K562 (cell line): ENCODE measurements at regions not wholly inside any gene's neighbourhood (a gene's known extent, or its start where the extent isn't known, plus 50 kb on each side); places are given as distances from the start of the nearest gene placed in this dataset.

Experiments
- ATF3 ChIP-seq, 2 experiments: fragments of 450-650 bp in 1 of 2; sonication (generic) in 1 of 2; formaldehyde crosslinking in 1 of 2; IDR thresholded peaks in 1 of 2; conservative IDR thresholded peaks in 1 of 2; 2 replicates each; pipeline versions ENCODE4 v1.6.1 to v1.8.1; 2016 to 2023; ENCODE audit warnings: mild to moderate bottlenecking in 2 of 2, moderate library complexity in 2 of 2, inconsistent platforms in 1 of 2, missing genetic modification reagents in 1 of 2
- CEBPG ChIP-seq, 3 experiments: fragments of 200-800 bp in 1 of 3; sonication (Bioruptor generic) in 1 of 3; sonication (generic) in 1 of 3; formaldehyde crosslinking in 1 of 3; IDR thresholded peaks in 2 of 3; conservative IDR thresholded peaks in 1 of 3; 2 replicates each; pipeline versions ENCODE4 v1.6.1 to v1.8.0; 2016 to 2022; ENCODE audit warnings: missing compliant biosample characterization in 2 of 3, missing genetic modification characterization in 2 of 3, mild to moderate bottlenecking in 1 of 3, missing genetic modification reagents in 1 of 3
- HDAC8 ChIP-seq: fragments of 450-650 bp; IDR thresholded peaks from 2 replicates; pipeline ENCODE4 v1.6.1; 2016; ENCODE audit warnings: mild to moderate bottlenecking, missing genetic modification characterization, moderate library complexity, missing compliant biosample characterization
- HMG20A ChIP-seq: fragments of 450-650 bp; formaldehyde crosslinking; conservative IDR thresholded peaks from 2 replicates; pipeline ENCODE4 v1.4.0; 2020; ENCODE audit warnings: mild to moderate bottlenecking, mixed read lengths
- HNRNPLL ChIP-seq: fragments of 200-400 bp; formaldehyde crosslinking; IDR thresholded peaks from 2 replicates; pipeline ENCODE4 v1.6.1; 2017; ENCODE audit warnings: low read length, low read depth, mild to moderate bottlenecking; ENCODE audit not compliant: poor library complexity, severe bottlenecking
- MEIS2 ChIP-seq: fragments of 450-650 bp; IDR thresholded peaks from 2 replicates; pipeline ENCODE4 v1.6.1; 2014; ENCODE audit warnings: mild to moderate bottlenecking; ENCODE audit not compliant: partially characterized antibody
- PBX2 ChIP-seq, 2 experiments: IDR thresholded peaks in 1 of 2; conservative IDR thresholded peaks in 1 of 2; 2 replicates each; pipeline ENCODE4 v1.6.1; 2016; ENCODE audit warnings: low read depth in 2 of 2, mild to moderate bottlenecking in 1 of 2, missing compliant biosample characterization in 1 of 2, missing genetic modification characterization in 1 of 2, moderate library complexity in 1 of 2
- RREB1 ChIP-seq: fragments of 250-450 bp; sonication (Bioruptor Pico); IDR thresholded peaks from 2 replicates; pipeline ENCODE4 v1.4.0; 2020
- SFPQ ChIP-seq: fragments of 200-400 bp; formaldehyde crosslinking; IDR thresholded peaks from 2 replicates; pipeline ENCODE4 v1.6.1; 2017; ENCODE audit warnings: mild to moderate bottlenecking, low read depth, low read length, moderate library complexity
- SMAD1 ChIP-seq: fragments of 150-350 bp; IDR thresholded peaks from 2 replicates; pipeline ENCODE4 v1.6.1; 2014; ENCODE audit warnings: low read length, low read depth; ENCODE audit not compliant: partially characterized antibody
- TAL1 ChIP-seq: fragments of 450-650 bp; IDR thresholded peaks from 2 replicates; pipeline ENCODE4 v1.6.1; 2016; ENCODE audit warnings: mild to moderate bottlenecking
- XRCC3 ChIP-seq: fragments of 450-650 bp; IDR thresholded peaks from 2 replicates; pipeline ENCODE4 v1.6.1; 2017; ENCODE audit warnings: mild to moderate bottlenecking, moderate library complexity

GRCh38 chr2:235295831-235296230 lies 198.0 kb upstream of the AGAP1 start (continued):
- no peak for TF ChIP-seq RREB1
- no peak for TF ChIP-seq HDAC8 (tag)
- peak; percentile 18; the same call in 1 of the 2 replicates for TF ChIP-seq ATF3 (IDR thresholded peaks at IDR 0.05)
- no peak for TF ChIP-seq ATF3 (CRISPR knock-in tag; conservative IDR thresholded peaks at IDR 0.05)
- no peak for TF ChIP-seq HMG20A (CRISPR knock-in tag)
- no peak for TF ChIP-seq PBX2 (CRISPR knock-in tag; IDR thresholded peaks at IDR 0.05; ENCODE audit: low read depth)
- TF ChIP-seq PBX2 (tag; conservative IDR thresholded peaks at IDR 0.05; ENCODE audit: low read depth): peak; percentile 24; the same call in 1 of the 2 replicates
- no peak for TF ChIP-seq HNRNPLL
- no peak for TF ChIP-seq SMAD1
- no peak for TF ChIP-seq XRCC3
- TF ChIP-seq TAL1: peak; percentile 45; the same call in 1 of the 2 replicates
- TF ChIP-seq CEBPG (CRISPR knock-in tag; IDR thresholded peaks at IDR 0.05): no peak
- TF ChIP-seq CEBPG (tag; conservative IDR thresholded peaks at IDR 0.05 in 1 of 2, IDR thresholded peaks at IDR 0.05 in 1 of 2): peak in 1 of 2 experiments; percentile 31; a peak in 1 of 4 replicates
- no peak for TF ChIP-seq SFPQ
- TF ChIP-seq MEIS2: peak; percentile 56
